Amygdala (tissue), 56 donors: ENCODE measurements at regions not wholly inside any gene's neighbourhood (a gene's known extent, or its start where the extent isn't known, plus 50 kb on each side); places are given as distances from the start of the nearest gene placed in this dataset.

ENCODE experiments used
- DNase-seq, 56 donors: peaks; one replicate each; lab custom pipeline; 2025; lab: John Stamatoyannopoulos, UW

DNA sequence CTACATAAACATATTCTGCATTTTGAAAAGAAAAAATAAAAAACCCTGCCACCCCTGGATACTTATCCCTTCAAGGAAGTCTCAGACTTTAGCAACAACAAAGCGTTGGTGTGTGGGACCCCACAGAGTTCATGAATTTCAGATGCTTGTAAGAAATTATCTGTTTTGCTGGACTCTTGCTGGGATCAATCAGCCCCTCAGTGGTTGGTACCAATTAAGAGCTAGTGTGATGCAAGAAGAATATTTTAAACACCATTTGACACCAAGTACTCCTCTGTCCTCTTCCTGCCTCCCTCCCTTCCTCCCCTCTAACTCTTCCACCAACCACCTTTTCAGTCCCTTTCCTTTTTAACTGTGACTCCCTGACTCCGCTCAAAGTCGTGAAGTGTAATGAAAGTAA, 51.5 kb downstream of the SST start:
- DNase-seq, result no peak

GRCh38 chr3:187617213-187617612, 53.0 kb downstream of the SST start:
- no peak for DNase-seq

GRCh38 chr3:187616307-187616972, 53.8 kb downstream of the SST start:
- DNase-seq, result peak in 10 of 56 donors; percentile 0 to 46 (median 5)

- DNase-seq, result no peak
Observed at GRCh38 chr3:187615630-187616029, 54.6 kb downstream of the SST start.

DNA sequence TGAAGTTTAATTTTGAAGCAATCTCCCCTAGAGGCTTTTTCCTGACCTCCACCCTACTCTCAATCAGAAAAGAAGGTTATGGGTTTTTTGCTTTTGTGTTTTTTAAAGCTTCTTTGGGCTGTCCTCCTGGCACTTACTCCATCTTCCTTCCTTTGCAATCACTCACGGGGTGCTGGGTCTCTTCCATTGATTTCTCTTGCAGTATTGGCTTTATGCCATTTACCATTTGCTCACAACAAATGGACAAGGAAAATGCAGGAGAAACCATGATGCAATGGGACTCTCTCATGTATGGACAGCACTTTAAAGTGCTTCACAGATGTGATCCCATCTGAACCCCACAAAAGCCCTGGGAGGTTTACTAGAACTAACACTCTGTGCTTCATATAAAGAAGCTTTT, 57.5 kb downstream of the SST start:
- no peak for DNase-seq

DNA sequence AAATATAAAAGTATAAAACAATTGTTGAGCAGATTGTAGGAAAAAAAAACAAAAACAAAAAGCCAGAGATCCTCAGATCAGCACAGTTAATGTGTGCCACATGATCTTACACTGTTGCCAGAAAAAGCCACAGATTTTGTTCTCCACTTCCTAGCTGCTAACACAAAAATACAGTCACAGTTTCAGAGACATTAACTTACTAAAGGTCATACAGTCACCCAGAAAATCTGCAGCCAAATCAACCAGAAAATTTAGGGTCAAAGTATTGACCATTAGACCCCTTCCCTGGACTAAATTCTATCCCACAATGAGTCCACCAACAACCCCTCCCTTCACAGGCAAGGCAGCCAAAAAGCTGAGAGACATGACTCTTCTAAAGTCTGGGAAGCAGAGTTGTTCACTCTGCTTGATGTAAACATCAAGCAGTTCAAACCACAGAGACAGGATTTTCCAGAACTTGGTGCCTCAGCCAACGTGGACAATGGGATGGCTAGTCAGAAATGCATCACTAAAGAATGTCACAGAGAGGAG, 59.1 kb downstream of the SST start:
- DNase-seq, result no peak

DNA sequence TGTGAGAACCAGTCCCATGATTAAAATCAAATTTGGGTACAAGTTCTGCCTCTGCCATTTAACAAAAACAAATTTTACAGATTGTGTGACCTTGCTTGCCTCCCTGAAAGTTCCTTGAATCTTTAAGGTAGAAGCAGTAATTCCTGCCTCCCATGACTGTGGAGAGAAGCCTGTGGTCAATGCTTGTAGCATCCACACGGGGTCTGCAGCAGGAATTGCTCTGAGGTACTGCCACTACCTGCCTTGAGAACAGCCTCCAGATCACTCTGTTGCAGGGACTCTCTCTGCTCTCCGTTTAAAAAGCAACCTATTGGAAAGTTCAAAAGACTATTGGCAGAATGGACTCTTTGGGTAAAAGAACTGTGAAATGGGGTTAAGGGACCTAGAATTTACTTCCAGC, 75.9 kb downstream of the SST start:
- DNase-seq, result no peak

DNA sequence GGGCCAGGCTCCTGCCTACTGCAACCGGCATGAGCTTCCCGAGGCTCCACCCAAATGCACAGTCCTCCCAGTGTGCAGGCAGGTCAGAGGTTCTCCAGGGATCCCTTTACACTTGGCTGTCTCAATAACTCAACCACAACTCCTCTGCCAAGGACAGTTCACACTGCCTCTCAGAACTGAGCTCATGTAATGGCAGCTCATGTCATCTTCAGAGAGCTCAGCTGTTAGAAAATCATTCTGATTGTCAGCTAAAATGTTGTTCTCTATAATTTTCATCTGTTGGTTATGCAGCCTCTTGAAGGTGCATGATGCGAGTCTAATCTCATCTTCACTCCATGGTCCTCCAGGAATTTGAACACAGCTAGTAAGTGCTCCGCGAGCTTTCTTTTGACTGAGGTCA, 76.7 kb downstream of the SST start:
- DNase-seq, result no peak

GRCh38 chr3:187590861-187591576, 79.2 kb downstream of the SST start:
- DNase-seq, result no peak

GRCh38 chr3:187587076-187587475, 83.1 kb downstream of the SST start:
- no peak for DNase-seq

DNA sequence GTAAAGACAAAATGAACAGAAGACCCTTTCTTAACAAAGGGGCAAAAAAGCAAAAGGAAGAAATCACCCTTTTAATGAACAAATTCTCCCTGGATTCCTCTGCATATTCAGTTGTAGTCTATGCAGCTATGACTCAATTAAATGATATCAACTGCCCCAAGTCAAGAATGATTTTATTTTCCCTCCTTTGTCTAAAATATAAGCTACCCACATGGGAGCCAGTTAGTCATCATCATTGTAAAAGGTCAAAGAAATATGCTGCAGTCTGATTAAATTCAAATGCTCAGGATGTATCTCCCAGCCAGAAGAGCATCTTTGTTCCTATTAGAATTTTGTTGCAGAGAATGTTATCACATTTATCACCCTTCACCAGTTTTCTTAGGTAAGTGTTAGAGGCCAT, 84.0 kb downstream of the SST start:
- no peak for DNase-seq

DNA sequence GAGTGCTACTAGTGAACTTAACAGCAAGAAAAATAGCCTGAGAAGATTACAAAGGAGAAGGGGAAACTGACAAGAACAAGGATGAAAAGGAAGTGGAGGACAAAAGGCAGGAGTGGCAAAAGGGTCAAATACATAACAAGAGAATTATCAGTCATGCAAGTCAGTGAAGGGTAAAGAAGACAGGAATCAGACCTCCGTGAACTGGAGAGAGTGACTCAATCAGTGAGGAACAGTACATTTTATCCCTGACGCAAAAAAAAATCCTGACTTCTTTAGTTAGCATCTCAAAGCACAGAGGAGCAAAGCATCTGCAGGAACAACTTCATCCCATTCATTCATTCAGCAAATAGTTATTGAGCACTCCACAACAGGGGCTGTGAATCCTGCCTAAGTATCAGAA, 97.8 kb downstream of the SST start:
- no peak for DNase-seq

- DNase-seq, result no peak
Observed at GRCh38 chr3:187571701-187572100, 98.5 kb downstream of the SST start.

DNA sequence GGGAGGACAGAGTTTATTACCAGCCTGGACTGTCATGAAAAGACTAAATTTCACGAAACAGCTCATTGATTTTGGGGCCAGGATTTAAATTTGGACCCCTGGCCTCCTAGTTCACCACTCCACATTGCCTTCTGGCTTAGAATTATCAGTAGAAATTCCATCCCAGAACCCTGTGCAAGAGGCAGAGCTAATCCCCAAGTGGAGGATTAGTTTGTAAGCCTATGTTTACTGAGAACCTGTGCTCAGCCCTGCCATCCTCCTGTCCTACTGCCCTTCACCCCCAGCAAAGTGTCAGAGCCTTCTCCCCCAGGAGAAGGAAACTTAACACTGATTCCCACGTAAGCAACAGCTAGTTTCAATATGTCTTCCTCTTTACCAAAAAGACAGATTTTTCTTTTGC, 99.4 kb downstream of the SST start:
- no peak for DNase-seq

- DNase-seq, result no peak
Observed at GRCh38 chr3:187568171-187568570, 102.0 kb downstream of the SST start.

- DNase-seq, result no peak
Observed at GRCh38 chr3:187567661-187568121, 102.5 kb downstream of the SST start.

GRCh38 chr3:187567021-187567420, 103.2 kb downstream of the SST start:
- no peak for DNase-seq

DNA sequence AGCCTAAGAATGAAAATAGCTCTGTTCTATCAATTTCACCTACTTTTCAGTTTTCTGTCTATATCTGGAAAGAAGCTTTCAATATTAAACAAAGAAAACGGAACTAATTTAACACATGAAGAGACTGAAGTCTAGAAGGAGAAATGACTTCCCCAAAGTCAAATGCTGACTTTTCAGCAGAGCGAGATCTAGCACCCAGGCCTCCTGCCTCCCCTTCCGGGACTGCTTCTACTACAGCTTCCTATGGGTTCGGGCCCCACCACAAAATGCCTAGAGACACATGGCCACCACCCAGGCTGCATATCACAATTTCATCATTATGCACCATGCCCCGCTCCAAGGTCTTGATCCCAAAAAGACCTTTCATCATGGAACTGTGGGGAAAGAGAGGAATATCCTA, 104.5 kb downstream of the SST start:
- DNase-seq, result peak in 1 of 56 donors; percentile 2

DNA sequence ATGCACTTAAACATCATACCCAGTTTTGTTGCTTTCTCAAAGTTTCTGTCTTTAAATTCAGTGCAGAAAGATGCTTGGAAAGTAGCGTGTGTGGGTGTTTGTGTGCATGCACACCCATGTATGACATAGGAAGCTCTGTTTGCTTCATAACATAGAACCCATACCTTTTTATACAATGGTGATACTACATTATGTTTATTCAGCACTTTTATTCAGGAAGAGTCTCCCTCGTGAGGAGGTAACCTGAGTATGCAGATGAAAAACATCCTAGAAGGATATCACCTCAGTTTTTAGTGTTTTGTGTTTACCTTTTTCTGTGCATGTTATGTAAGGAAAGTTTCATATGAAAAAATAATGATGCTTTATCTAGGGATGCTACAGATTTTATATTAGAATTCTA, 111.2 kb downstream of the SST start:
- DNase-seq, result no peak

GRCh38 chr3:187551416-187551815, 118.8 kb downstream of the SST start:
- DNase-seq, result no peak

DNA sequence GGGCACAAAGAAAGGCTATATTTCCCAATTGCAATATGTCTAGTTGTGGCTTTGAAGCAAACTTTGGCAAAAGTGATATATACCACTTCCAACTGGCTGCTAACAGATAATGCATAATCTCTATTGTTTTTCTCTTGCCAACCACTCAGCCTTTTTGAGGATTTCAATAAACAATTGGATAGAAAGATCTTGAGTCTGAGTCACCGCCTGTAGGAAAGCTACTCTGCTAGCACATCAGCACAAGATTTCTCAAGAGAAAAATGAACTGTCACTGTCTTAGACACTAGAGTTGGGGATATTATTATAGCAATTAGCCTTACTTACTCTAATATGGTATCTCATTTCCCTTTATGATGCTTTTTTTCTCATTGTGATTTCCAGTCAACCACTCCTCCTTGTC, 119.7 kb downstream of the SST start:
- DNase-seq, result no peak

DNA sequence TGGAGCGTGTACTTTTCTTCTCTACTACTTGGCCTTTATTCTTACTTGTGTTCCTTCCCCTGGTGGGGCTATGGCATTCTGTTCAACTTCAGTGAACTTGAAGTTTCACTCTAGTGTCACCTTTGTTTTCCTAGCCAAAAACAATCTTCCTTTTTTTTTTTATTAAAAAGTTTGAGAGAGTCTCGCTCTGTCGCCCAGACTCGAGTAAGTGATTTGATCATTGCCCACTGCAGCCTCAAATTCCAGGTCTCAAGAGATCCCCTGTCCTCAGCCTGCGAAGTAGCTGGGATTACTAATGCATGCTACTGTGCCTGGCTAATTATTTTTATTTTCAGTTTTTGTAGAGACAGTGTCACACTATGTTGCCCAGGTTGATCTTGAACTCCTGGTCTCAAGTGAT, 124.8 kb downstream of the SST start:
- no peak for DNase-seq
